H1 (cell line): ENCODE measurements at regions not wholly inside any gene's neighbourhood (a gene's known extent, or its start where the extent isn't known, plus 50 kb on each side); places are given as distances from the start of the nearest gene placed in this dataset.

Experiments used
- CTCF ChIA-PET: fragments of 300-600 bp; sonication (Branson Sonifier 250); formaldehyde crosslinking; loops from one replicate; lab custom pipeline; 2021; ENCODE audit not compliant: partially characterized antibody; lab: Charles Lee
- POLR2A ChIA-PET: fragments of 300-600 bp; sonication (Branson Sonifier 250); formaldehyde crosslinking; loops from one replicate; lab custom pipeline; 2021; ENCODE audit warnings: inconsistent platforms; ENCODE audit not compliant: partially characterized antibody; lab: Charles Lee
- DNase-seq, 2 experiments: peaks; one replicate each; pipeline versions ENCODE4 v3.0.0 to v3.0.0-alpha.2; 2010 to 2022; ENCODE audit warnings: low spot score in 2 of 2, low read depth in 1 of 2, mixed read lengths in 1 of 2
- FAIRE-seq: peaks from 2 replicates; lab custom pipeline; 2011; peaks lifted over from hg19 to GRCh38; lab: Jason Lieb, UNC
- H2AFZ ChIP-seq: 2 replicates; pipeline ENCODE4 v1.8.1; 2012; ENCODE audit warnings: low read length, inconsistent platforms
- H2AK5ac ChIP-seq: 2 replicates; pipeline ENCODE4 v1.6.1; 2013; ENCODE audit warnings: low read depth, low read length
- H2BK120ac ChIP-seq: replicated peaks from 2 replicates; pipeline ENCODE3; 2013; ENCODE audit warnings: low read depth, low read length, inconsistent platforms
- H2BK12ac ChIP-seq: 2 replicates; pipeline ENCODE4 v1.6.1; 2013; ENCODE audit warnings: low read depth, low read length
- H2BK15ac ChIP-seq: 2 replicates; pipeline ENCODE4 v1.6.1; 2013; ENCODE audit warnings: low read length
- H2BK20ac ChIP-seq: 2 replicates; pipeline ENCODE4 v1.6.1; 2013; ENCODE audit warnings: low read length
- H2BK5ac ChIP-seq: 2 replicates; pipeline ENCODE4 v1.6.1; 2013; ENCODE audit warnings: low read depth, low read length
- H3K14ac ChIP-seq: 2 replicates; pipeline ENCODE4 v1.6.1; 2013; ENCODE audit warnings: inconsistent platforms; ENCODE audit not compliant: insufficient read length
- H3K18ac ChIP-seq: 2 replicates; pipeline ENCODE4 v1.6.1; 2013; ENCODE audit warnings: low read length; ENCODE audit errors: extremely low read depth
- H3K23ac ChIP-seq: 2 replicates; pipeline ENCODE4 v1.6.1; 2013; ENCODE audit warnings: inconsistent platforms; ENCODE audit not compliant: insufficient read length
- H3K23me2 ChIP-seq: 2 replicates; pipeline ENCODE4 v1.6.1; 2013; ENCODE audit warnings: low read depth, low read length
- H3K27ac ChIP-seq: 2 replicates; pipeline ENCODE4 v1.6.1; 2011; ENCODE audit warnings: low read depth, low read length, inconsistent platforms
- H3K27me3 ChIP-seq, 4 experiments: replicated peaks in 1 of 4; 1 replicate in 1 of 4; 2 replicates in 3 of 4; pipeline versions ENCODE4 v1.6.1 to v1.8.1; 2011 to 2013; ENCODE audit warnings: low read length in 3 of 4, mild to moderate bottlenecking in 3 of 4, inconsistent platforms in 2 of 4, mixed read lengths in 2 of 4, moderate library complexity in 1 of 4; ENCODE audit not compliant: control insufficient read depth in 3 of 4, insufficient read depth in 3 of 4; ENCODE audit errors: extremely low read depth in 1 of 4
- H3K36me3 ChIP-seq, 4 experiments: 2 replicates each; pipeline versions ENCODE4 v1.6.1 to v1.8.1; 2011 to 2013; ENCODE audit warnings: mild to moderate bottlenecking in 4 of 4, low read length in 3 of 4, moderate library complexity in 2 of 4, control low read depth in 1 of 4, inconsistent platforms in 1 of 4; ENCODE audit not compliant: insufficient read depth in 4 of 4, control insufficient read depth in 2 of 4
- H3K4ac ChIP-seq: replicated peaks from 2 replicates; pipeline ENCODE3; 2013; ENCODE audit warnings: low read length, low read depth, mixed read lengths, inconsistent platforms; ENCODE audit not compliant: insufficient read length
- H3K4me1 ChIP-seq, 4 experiments: replicated peaks in 1 of 4; 1 replicate in 1 of 4; 2 replicates in 3 of 4; pipeline versions ENCODE4 v1.6.1 to v1.8.1; 2011 to 2013; ENCODE audit warnings: low read length in 3 of 4, inconsistent platforms in 2 of 4, mixed read lengths in 1 of 4; ENCODE audit not compliant: insufficient read depth in 4 of 4, control insufficient read depth in 3 of 4
- H3K4me2 ChIP-seq, 2 experiments: 2 replicates each; pipeline versions ENCODE4 v1.6.1 to v1.8.1; 2011 to 2013; ENCODE audit warnings: low read depth in 2 of 2, low read length in 2 of 2, control low read depth in 1 of 2, inconsistent platforms in 1 of 2, mild to moderate bottlenecking in 1 of 2; ENCODE audit not compliant: insufficient read depth in 1 of 2
- H3K4me3 ChIP-seq, 4 experiments: fragments of 200-600, 300-600 bp in 1 of 4; sonication (generic), shearing (Covaris generic), sonication (Bioruptor Twin) in 1 of 4; 2 replicates each; pipeline versions ENCODE4 v1.5.1 to v1.8.1; 2011 to 2016; ENCODE audit warnings: low read length in 4 of 4, low read depth in 3 of 4, control low read depth in 2 of 4, inconsistent platforms in 2 of 4, mild to moderate bottlenecking in 2 of 4, mixed read lengths in 1 of 4, moderate library complexity in 1 of 4; ENCODE audit not compliant: insufficient read depth in 2 of 4; ENCODE audit errors: extremely low read depth in 1 of 4
- H3K56ac ChIP-seq: replicated peaks from 2 replicates; pipeline ENCODE3; 2013; ENCODE audit warnings: low read depth, mild to moderate bottlenecking, mixed read lengths, low read length, inconsistent platforms; ENCODE audit not compliant: insufficient read length
- H3K79me1 ChIP-seq: 2 replicates; pipeline ENCODE4 v1.6.1; 2013; ENCODE audit warnings: low read depth, low read length, control low read depth
- H3K79me2 ChIP-seq, 2 experiments: 2 replicates each; pipeline versions ENCODE4 v1.6.1 to v1.8.1; 2012 to 2013; ENCODE audit warnings: low read length in 2 of 2, mild to moderate bottlenecking in 2 of 2, inconsistent platforms in 1 of 2; ENCODE audit not compliant: insufficient read depth in 2 of 2, control insufficient read depth in 1 of 2
- H3K9ac ChIP-seq, 4 experiments: replicated peaks in 1 of 4; 1 replicate in 1 of 4; 2 replicates in 3 of 4; pipeline versions ENCODE4 v1.6.1 to v1.8.1; 2011 to 2013; ENCODE audit warnings: low read depth in 3 of 4, low read length in 3 of 4, control low read depth in 2 of 4, mild to moderate bottlenecking in 2 of 4, moderate library complexity in 2 of 4, inconsistent platforms in 1 of 4; ENCODE audit errors: extremely low read depth in 1 of 4
- H3K9me3 ChIP-seq, 2 experiments: 2 replicates each; pipeline versions ENCODE4 v1.6.1 to v1.8.1; 2012 to 2013; ENCODE audit warnings: mild to moderate bottlenecking in 2 of 2, moderate library complexity in 2 of 2, control low read depth in 1 of 2, inconsistent platforms in 1 of 2, low read depth in 1 of 2, low read length in 1 of 2, mixed read lengths in 1 of 2; ENCODE audit not compliant: insufficient read depth in 2 of 2
- H4K20me1 ChIP-seq, 2 experiments: replicated peaks in 1 of 2; 2 replicates each; pipeline versions ENCODE3 to v1.8.1; 2011 to 2013; ENCODE audit warnings: inconsistent platforms in 2 of 2, low read length in 2 of 2, mild to moderate bottlenecking in 1 of 2; ENCODE audit not compliant: insufficient read depth in 2 of 2, control insufficient read depth in 1 of 2
- H4K5ac ChIP-seq: 2 replicates; pipeline ENCODE4 v1.6.1; 2013; ENCODE audit warnings: low read length, low read depth, mixed read lengths, inconsistent platforms; ENCODE audit not compliant: insufficient read length
- H4K8ac ChIP-seq: 2 replicates; pipeline ENCODE4 v1.8.0; 2013; ENCODE audit warnings: mild to moderate bottlenecking, moderate library complexity, low read length, inconsistent platforms; ENCODE audit not compliant: insufficient read depth; ENCODE audit errors: extremely low read depth
- H4K91ac ChIP-seq: replicated peaks from 2 replicates; pipeline ENCODE3; 2013; ENCODE audit warnings: low read length, mixed read lengths, inconsistent platforms; ENCODE audit not compliant: insufficient read length
- BCL11A ChIP-seq, 2 experiments: IDR thresholded peaks; one replicate each; pipeline ENCODE4 v1.6.1; 2011; ENCODE audit warnings: low read depth in 2 of 2, low read length in 2 of 2, mild to moderate bottlenecking in 2 of 2
- EP300 ChIP-seq, 2 experiments: IDR thresholded peaks; 1 replicate in 1 of 2; 2 replicates in 1 of 2; pipeline ENCODE4 v1.6.1; 2011 to 2012; ENCODE audit warnings: low read depth in 2 of 2, low read length in 2 of 2, mild to moderate bottlenecking in 2 of 2, borderline replicate concordance in 1 of 2, inconsistent platforms in 1 of 2, moderate library complexity in 1 of 2
- KDM4A ChIP-seq: IDR thresholded peaks from one replicate; pipeline ENCODE4 v1.7.1; 2012; ENCODE audit warnings: low read depth, mild to moderate bottlenecking, moderate library complexity, low read length, inconsistent platforms; ENCODE audit not compliant: severe bottlenecking
- MAFK ChIP-seq: IDR thresholded peaks from 2 replicates; pipeline ENCODE4 v1.6.1; 2012; ENCODE audit warnings: low read depth, mild to moderate bottlenecking, improper control_type of control experiment, low read length
- NANOG ChIP-seq: IDR thresholded peaks from 2 replicates; pipeline ENCODE4 v1.6.1; 2011; ENCODE audit warnings: low read length, low read depth, mild to moderate bottlenecking, inconsistent platforms; ENCODE audit not compliant: insufficient read depth, poor library complexity, severe bottlenecking
- POU5F1 ChIP-seq: IDR thresholded peaks from 2 replicates; pipeline ENCODE4 v1.6.1; 2011; ENCODE audit warnings: low read depth, mild to moderate bottlenecking, low read length, moderate library complexity
- RBBP5 ChIP-seq: IDR thresholded peaks from 2 replicates; pipeline ENCODE4 v1.7.1; 2012; ENCODE audit warnings: low read depth, mild to moderate bottlenecking, inconsistent platforms, low read length, moderate library complexity, borderline replicate concordance
- SP1 ChIP-seq: IDR thresholded peaks from 2 replicates; pipeline ENCODE4 v1.6.1; 2011; ENCODE audit warnings: low read depth, low read length
- TAF1 ChIP-seq: IDR thresholded peaks from 2 replicates; pipeline ENCODE4 v1.6.1; 2011; ENCODE audit warnings: mild to moderate bottlenecking, low read depth, low read length
- TCF12 ChIP-seq: IDR thresholded peaks from 2 replicates; pipeline ENCODE4 v1.6.1; 2011; ENCODE audit warnings: low read depth, mild to moderate bottlenecking, low read length
- WGBS, 2 experiments: shearing (Covaris generic) in 1 of 2; methylation state at CpG; one replicate each; pipeline versions ENCODE4 v1.1.6 to v1.1.7; 2013 to 2015; ENCODE audit warnings: low lambda C conversion rate in 2 of 2, mixed read lengths in 2 of 2, inconsistent platforms in 1 of 2, low coverage in 1 of 2, missing lambda C conversion rate in 1 of 2; ENCODE audit not compliant: insufficient replicate concordance in 2 of 2, insufficient coverage in 1 of 2, insufficient read length in 1 of 2; ENCODE audit errors: extremely low coverage in 1 of 2, missing lambda C conversion rate in 1 of 2; 5-methylcytosine and 5-hydroxymethylcytosine counted together

GRCh38 chr5:167665841-167666375 is 625.5 kb upstream of the WWC1 start:
- H4K5ac ChIP-seq: no peak overlapping the region
- H3K27ac ChIP-seq: no peak overlapping the region
- no peak overlapping the region for H3K56ac ChIP-seq
- no peaks in the 10 kb centered on the region for H4K20me1 ChIP-seq
- no peaks in the 10 kb centered on the region for H3K27me3 ChIP-seq
- no peak overlapping the region for H3K4ac ChIP-seq
- peaks cover 0 to 7% (median 4%) of the 10 kb centered on the region in 4 experiments; a peak in 2 of 7 replicates for H3K4me1 ChIP-seq
- H2BK12ac ChIP-seq: no peak overlapping the region
- H3K14ac ChIP-seq: no peak overlapping the region
- H2AK5ac ChIP-seq: no peak overlapping the region
- H4K91ac ChIP-seq: no peak overlapping the region
- POLR2A ChIA-PET: interaction anchor here (1.3 to 1.7 kb wide), 2 partner anchors 10 to 13 kb away, joined by 4 read pairs; no protein-coding TSS in a partner anchor
- TF ChIP-seq BCL11A (IDR thresholded peaks at IDR 0.05; ENCODE audit: low read depth in 2 of 2, low read length in 2 of 2) (no peak), RBBP5 (no peak), MAFK (no peak), SP1 (no peak), TAF1 (no peak), KDM4A (no peak), POU5F1 (no peak), NANOG (no peak), EP300 (IDR thresholded peaks at IDR 0.05; ENCODE audit: borderline replicate concordance in 1 of 2, low read depth in 2 of 2, low read length in 2 of 2) (no peak), TCF12 (no peak)
- FAIRE-seq (peak; percentile 13), DNase-seq (no peak)
- H2BK15ac ChIP-seq: no peak overlapping the region
- H3K79me1 ChIP-seq: no peaks in the 10 kb centered on the region
- H3K4me2 ChIP-seq: no peak overlapping the region
- WGBS, 2 experiments: 85 to 100% methylated on average over 1 to 5 of the region's 5 CpGs
- no peaks in the 10 kb centered on the region for H3K9me3 ChIP-seq
- no peaks in the 10 kb centered on the region for H3K79me2 ChIP-seq
- H3K23me2 ChIP-seq: no peaks in the 10 kb centered on the region
- no peak overlapping the region for H2BK120ac ChIP-seq
- no peak overlapping the region for H3K4me3 ChIP-seq
- no peak overlapping the region for H2BK20ac ChIP-seq
- CTCF ChIA-PET: interaction anchor here (0.8 kb wide), 1 partner anchor 96 kb away, joined by 3 read pairs; no protein-coding TSS in a partner anchor
- H3K36me3 ChIP-seq: no peaks in the 10 kb centered on the region
- no peak overlapping the region for H3K18ac ChIP-seq
- no peak overlapping the region for H3K23ac ChIP-seq
- no peak overlapping the region for H2BK5ac ChIP-seq
- no peak overlapping the region for H4K8ac ChIP-seq
- no peak overlapping the region for H2AFZ ChIP-seq
- H3K9ac ChIP-seq: no peak overlapping the region
